ENCODE measurements at regions not wholly inside any gene's neighbourhood (a gene's known extent, or its start where the extent isn't known, plus 50 kb on each side); places are given as distances from the start of the nearest gene placed in this dataset.

- TF ChIP-seq POLR2AphosphoS5 (IDR thresholded peaks at IDR 0.05; ENCODE audit: low read depth, low read length) = no peak
- TF ChIP-seq TAF1 (IDR thresholded peaks at IDR 0.05; ENCODE audit: borderline replicate concordance, insufficient read depth, low read length) = no peak
- TF ChIP-seq FOXP2 (optimal IDR thresholded peaks at IDR 0.05; ENCODE audit: borderline replicate concordance, extremely low read depth, extremely low read length, insufficient read depth) = no peak
- no peak for TF ChIP-seq SIN3A (IDR thresholded peaks at IDR 0.05; ENCODE audit: borderline replicate concordance, insufficient read depth, low read length)
- TF ChIP-seq, protein P1, sequence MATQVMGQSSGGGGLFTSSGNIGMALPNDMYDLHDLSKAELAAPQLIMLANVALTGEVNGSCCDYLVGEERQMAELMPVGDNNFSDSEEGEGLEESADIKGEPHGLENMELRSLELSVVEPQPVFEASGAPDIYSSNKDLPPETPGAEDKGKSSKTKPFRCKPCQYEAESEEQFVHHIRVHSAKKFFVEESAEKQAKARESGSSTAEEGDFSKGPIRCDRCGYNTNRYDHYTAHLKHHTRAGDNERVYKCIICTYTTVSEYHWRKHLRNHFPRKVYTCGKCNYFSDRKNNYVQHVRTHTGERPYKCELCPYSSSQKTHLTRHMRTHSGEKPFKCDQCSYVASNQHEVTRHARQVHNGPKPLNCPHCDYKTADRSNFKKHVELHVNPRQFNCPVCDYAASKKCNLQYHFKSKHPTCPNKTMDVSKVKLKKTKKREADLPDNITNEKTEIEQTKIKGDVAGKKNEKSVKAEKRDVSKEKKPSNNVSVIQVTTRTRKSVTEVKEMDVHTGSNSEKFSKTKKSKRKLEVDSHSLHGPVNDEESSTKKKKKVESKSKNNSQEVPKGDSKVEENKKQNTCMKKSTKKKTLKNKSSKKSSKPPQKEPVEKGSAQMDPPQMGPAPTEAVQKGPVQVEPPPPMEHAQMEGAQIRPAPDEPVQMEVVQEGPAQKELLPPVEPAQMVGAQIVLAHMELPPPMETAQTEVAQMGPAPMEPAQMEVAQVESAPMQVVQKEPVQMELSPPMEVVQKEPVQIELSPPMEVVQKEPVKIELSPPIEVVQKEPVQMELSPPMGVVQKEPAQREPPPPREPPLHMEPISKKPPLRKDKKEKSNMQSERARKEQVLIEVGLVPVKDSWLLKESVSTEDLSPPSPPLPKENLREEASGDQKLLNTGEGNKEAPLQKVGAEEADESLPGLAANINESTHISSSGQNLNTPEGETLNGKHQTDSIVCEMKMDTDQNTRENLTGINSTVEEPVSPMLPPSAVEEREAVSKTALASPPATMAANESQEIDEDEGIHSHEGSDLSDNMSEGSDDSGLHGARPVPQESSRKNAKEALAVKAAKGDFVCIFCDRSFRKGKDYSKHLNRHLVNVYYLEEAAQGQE (IDR thresholded peaks at IDR 0.05; ENCODE audit: insufficient read depth in 1 of 2, low read depth in 2 of 2, low read length in 2 of 2) = no peak
Observed at GRCh38 chr15:93361703-93362102, 272.7 kb upstream of the RGMA start.

DNA sequence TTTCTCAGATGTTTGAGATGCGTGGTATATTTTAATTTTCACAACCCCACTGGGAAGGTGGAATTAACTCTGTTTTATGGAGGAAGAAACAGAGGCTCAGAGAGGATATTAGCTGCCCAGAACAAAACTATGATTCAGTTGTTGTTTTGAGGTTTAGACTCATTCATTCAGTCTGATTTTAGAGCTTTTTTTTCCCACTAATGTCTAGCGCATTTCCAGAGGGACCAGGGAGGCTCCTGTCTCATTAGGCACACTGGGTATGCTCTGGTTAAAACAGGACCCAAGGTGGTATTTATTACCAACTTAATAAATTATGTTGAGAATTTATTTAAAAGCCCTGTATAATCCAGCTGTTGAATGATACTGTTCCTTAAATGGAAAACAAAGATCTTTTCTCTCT lies 272.0 kb upstream of the RGMA start:
- TF ChIP-seq TAF1 (IDR thresholded peaks at IDR 0.05; ENCODE audit: borderline replicate concordance, insufficient read depth, low read length) (no peak), POLR2AphosphoS5 (IDR thresholded peaks at IDR 0.05; ENCODE audit: low read depth, low read length) (no peak), FOXP2 (optimal IDR thresholded peaks at IDR 0.05; ENCODE audit: borderline replicate concordance, extremely low read depth, extremely low read length, insufficient read depth) (no peak), SIN3A (IDR thresholded peaks at IDR 0.05; ENCODE audit: borderline replicate concordance, insufficient read depth, low read length) (no peak)
- TF ChIP-seq, protein P1 (IDR thresholded peaks at IDR 0.05; ENCODE audit: insufficient read depth in 1 of 2, low read depth in 2 of 2, low read length in 2 of 2) = no peak

- TF ChIP-seq SIN3A (IDR thresholded peaks at IDR 0.05; ENCODE audit: borderline replicate concordance, insufficient read depth, low read length) (no peak), FOXP2 (optimal IDR thresholded peaks at IDR 0.05; ENCODE audit: borderline replicate concordance, extremely low read depth, extremely low read length, insufficient read depth) (no peak), POLR2AphosphoS5 (IDR thresholded peaks at IDR 0.05; ENCODE audit: low read depth, low read length) (no peak), TAF1 (IDR thresholded peaks at IDR 0.05; ENCODE audit: borderline replicate concordance, insufficient read depth, low read length) (no peak)
- TF ChIP-seq, protein P1 (IDR thresholded peaks at IDR 0.05; ENCODE audit: insufficient read depth in 1 of 2, low read depth in 2 of 2, low read length in 2 of 2) = no peak
Observed at GRCh38 chr15:93360318-93360717, 271.3 kb upstream of the RGMA start.

DNA sequence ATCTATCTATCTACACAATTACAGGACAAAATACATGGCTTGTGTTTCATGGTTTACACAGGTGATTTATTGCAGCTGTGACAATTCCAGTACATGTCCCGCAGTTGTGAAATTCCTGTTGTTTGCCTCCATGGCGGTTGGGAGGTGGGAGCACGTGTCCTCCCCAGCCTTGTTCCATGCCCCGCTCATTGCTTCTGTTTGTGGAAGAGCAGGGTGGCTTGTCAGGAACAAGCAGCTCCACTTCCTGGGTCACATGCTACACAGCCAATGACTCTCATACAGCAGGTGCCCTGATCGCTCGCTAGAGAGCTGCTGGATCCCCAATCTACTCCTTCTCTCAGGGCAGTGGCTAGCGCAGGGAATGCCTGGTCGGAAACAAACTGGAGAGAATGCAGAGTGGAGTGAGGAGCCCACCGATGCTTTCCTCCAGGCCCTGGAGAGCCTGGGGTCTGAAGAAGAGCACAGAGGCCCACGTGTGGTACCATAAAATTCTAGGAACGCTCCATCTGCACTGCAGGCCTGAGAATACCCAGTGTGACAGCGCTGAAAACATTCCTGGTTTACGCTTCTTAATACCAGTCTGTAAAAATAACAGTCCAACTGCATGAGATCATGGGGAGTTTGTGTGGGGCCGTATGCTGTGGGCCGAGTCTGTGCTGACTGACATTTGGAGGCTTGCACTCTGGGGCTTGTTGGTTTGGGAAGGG lies 270.6 kb upstream of the RGMA start:
- no peak for TF ChIP-seq FOXP2 (optimal IDR thresholded peaks at IDR 0.05; ENCODE audit: borderline replicate concordance, extremely low read depth, extremely low read length, insufficient read depth)

DNA sequence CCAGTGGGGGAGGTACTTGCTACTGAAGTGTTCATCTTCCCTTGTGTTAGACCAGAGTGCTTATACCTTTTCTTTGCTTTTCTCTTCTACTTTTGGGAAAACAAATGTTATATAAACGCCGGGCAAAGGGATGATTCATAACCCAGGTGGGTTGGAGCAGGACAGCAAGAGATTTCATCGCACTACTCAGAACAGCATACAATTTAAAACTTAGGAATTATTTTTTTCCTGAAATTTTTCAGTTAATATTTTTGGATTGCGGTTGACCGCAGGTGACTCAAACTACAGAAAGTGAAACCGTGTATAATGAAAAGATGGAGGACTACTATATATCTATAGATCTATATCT lies 270.0 kb upstream of the RGMA start:
- no peak for TF ChIP-seq SIN3A (IDR thresholded peaks at IDR 0.05; ENCODE audit: borderline replicate concordance, insufficient read depth, low read length)
- TF ChIP-seq FOXP2 (optimal IDR thresholded peaks at IDR 0.05; ENCODE audit: borderline replicate concordance, extremely low read depth, extremely low read length, insufficient read depth) = no peak
- TF ChIP-seq, protein P1 (IDR thresholded peaks at IDR 0.05; ENCODE audit: insufficient read depth in 1 of 2, low read depth in 2 of 2, low read length in 2 of 2) = no peak
- TF ChIP-seq TAF1 (IDR thresholded peaks at IDR 0.05; ENCODE audit: borderline replicate concordance, insufficient read depth, low read length) = no peak

Data from PFSK-1 (cell line).